ENCODE measurements at regions not wholly inside any gene's neighbourhood (a gene's known extent, or its start where the extent isn't known, plus 50 kb on each side); places are given as distances from the start of the nearest gene placed in this dataset.

DNA sequence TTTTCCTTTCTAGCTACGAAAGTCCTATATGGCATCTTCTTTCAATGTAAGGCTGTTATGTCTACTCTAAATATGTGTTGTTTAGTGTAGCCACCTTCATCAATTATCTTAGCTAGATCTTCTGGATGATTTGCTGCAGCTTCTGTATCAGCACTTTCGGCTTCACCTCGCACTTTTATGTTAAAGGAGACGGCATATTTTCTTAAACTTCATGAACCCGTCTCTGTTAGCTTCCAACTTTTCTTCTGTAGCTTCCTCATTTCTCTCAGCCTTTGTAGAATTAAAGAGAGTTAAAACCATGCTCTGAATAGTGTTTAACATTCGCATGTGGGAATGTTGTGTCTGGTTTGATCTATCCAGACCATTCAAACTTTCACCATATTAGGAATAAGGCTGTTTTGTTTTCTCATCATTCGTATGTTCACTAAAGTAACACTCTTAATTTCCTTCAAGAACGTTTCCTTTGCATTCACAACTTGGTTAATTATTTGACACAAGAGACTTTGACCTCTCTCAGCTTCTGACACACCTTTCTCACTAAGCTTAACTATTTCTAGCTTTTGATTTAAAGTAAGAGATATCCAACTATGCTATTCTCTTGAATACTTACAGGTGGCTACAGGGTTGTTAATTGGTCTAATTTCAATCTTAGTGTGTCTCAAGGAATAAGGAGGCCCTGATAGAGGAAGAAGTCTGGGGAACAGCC lies 476.8 kb downstream of the GABRG1 start:
- TF ChIP-seq, protein P1, sequence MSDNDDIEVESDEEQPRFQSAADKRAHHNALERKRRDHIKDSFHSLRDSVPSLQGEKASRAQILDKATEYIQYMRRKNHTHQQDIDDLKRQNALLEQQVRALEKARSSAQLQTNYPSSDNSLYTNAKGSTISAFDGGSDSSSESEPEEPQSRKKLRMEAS (IDR thresholded peaks at IDR 0.05; ENCODE audit: low read depth, low read length) = no peak
- TF ChIP-seq MYC (IDR thresholded peaks at IDR 0.05; ENCODE audit: low read depth, low read length) = no peak
- no peak for TF ChIP-seq CTCF (IDR thresholded peaks at IDR 0.05; ENCODE audit: low read depth, low read length)
- TF ChIP-seq POLR2A (IDR thresholded peaks at IDR 0.05; ENCODE audit: extremely low read depth, insufficient read length) = no peak
- no peak for DNase-seq (ENCODE audit: low read depth)
- no peak overlapping the region for H3K4me3 ChIP-seq (ENCODE audit: low read depth, low read length)

- no peak overlapping the region for H3K4me3 ChIP-seq (ENCODE audit: low read depth, low read length)
- DNase-seq (ENCODE audit: low read depth) = no peak
- TF ChIP-seq, protein P1 (IDR thresholded peaks at IDR 0.05; ENCODE audit: low read depth, low read length) = no peak
- no peak for TF ChIP-seq CTCF (IDR thresholded peaks at IDR 0.05; ENCODE audit: low read depth, low read length)
- no peak for TF ChIP-seq MYC (IDR thresholded peaks at IDR 0.05; ENCODE audit: low read depth, low read length)
- TF ChIP-seq POLR2A (IDR thresholded peaks at IDR 0.05; ENCODE audit: extremely low read depth, insufficient read length) = no peak
Observed at GRCh38 chr4:45640281-45640680, 483.6 kb downstream of the GABRG1 start.

DNA sequence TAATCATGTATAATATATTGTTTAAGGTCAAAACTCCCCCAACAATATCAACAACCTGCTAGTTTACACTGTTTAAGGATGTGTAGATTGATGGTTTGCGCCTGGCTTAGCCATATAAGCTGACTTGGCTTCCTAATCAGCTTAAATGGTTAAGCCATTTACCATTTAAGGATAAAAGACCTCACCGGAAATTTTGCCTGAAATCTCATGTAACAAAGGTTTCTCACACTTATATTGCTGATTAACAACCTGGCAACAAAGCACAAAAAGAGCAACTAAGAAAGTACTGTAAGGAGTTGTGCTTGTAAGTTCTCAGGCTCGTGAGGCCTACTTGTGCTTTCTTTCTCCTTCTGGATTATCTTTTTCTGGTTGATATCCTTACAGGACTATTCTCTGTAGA lies 485.2 kb downstream of the GABRG1 start:
- no peak for TF ChIP-seq POLR2A (IDR thresholded peaks at IDR 0.05; ENCODE audit: extremely low read depth, insufficient read length)
- TF ChIP-seq, protein P1 (IDR thresholded peaks at IDR 0.05; ENCODE audit: low read depth, low read length) = no peak
- TF ChIP-seq MYC (IDR thresholded peaks at IDR 0.05; ENCODE audit: low read depth, low read length) = no peak
- no peak for TF ChIP-seq CTCF (IDR thresholded peaks at IDR 0.05; ENCODE audit: low read depth, low read length)
- DNase-seq (ENCODE audit: low read depth) = no peak
- H3K4me3 ChIP-seq (ENCODE audit: low read depth, low read length) = no peak overlapping the region

DNA sequence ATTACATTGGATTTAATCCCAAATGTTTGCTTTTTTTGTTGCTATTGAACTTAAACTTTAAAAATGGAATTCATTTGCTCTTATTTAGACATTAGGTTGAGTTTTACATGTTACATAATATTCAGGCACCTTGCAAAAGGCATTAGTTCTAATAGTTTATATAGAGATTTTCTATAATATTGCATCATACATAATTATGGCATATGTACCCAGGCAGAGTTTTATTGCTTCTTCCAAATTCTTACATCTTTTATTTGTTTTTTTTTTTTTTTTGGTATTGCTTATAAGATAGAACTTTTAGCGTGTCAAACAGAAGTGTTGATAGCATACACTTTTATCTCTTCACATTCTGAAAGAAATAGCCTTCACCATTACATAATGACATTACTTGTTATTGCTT lies 487.7 kb downstream of the GABRG1 start:
- DNase-seq (ENCODE audit: low read depth) = no peak
- no peak overlapping the region for H3K4me3 ChIP-seq (ENCODE audit: low read depth, low read length)
- no peak for TF ChIP-seq POLR2A (IDR thresholded peaks at IDR 0.05; ENCODE audit: extremely low read depth, insufficient read length)

DNA sequence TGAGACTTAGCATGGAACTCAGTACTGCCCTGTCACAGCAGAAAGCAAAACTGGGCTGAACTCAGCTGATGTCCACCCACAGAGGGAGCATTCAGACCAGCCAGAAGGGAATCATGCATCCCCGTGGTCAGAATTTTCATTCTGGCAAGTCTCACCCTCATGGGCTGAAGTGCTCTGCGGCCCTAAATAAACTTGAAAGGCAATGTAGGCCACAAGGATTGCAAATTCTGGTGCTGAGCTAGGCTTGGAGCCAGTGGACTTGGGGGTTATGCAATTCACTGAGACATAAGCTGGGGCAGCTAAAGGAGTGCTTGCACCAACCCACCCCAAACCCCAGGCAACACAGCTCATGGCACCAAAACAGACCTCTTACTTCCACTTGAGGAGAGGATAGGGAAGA lies 494.1 kb downstream of the GABRG1 start:
- no peak for DNase-seq (ENCODE audit: low read depth)
- TF ChIP-seq, protein P1 (IDR thresholded peaks at IDR 0.05; ENCODE audit: low read depth, low read length) = no peak
- no peak for TF ChIP-seq POLR2A (IDR thresholded peaks at IDR 0.05; ENCODE audit: extremely low read depth, insufficient read length)
- no peak for TF ChIP-seq CTCF (IDR thresholded peaks at IDR 0.05; ENCODE audit: low read depth, low read length)
- TF ChIP-seq MYC (IDR thresholded peaks at IDR 0.05; ENCODE audit: low read depth, low read length) = no peak
- H3K4me3 ChIP-seq (ENCODE audit: low read depth, low read length) = no peak overlapping the region

DNA sequence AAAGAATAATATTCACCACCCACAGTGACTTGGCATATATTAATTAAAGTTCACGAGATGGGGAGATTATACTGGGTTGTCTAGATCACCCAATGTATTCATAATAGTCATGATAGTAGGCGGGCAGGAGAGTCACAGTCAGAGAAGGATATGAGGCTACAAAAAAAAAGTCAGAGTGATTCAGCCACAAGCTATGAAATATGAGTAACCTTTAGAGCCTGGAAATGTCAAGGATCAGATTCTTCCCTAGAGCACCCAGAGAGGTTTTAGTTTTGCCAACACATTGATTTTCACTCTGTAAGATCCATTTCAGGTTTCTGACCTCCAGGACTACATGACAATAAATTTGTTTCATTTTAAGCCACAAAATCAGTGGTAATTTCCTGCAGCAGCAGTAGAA lies 501.9 kb downstream of the GABRG1 start:
- TF ChIP-seq POLR2A (IDR thresholded peaks at IDR 0.05; ENCODE audit: extremely low read depth, insufficient read length) = no peak
- no peak for TF ChIP-seq CTCF (IDR thresholded peaks at IDR 0.05; ENCODE audit: low read depth, low read length)
- no peak for DNase-seq (ENCODE audit: low read depth)
- H3K4me3 ChIP-seq (ENCODE audit: low read depth, low read length) = no peak overlapping the region

Data from NB4 (cell line).